SU-DHL-6 (cell line): ENCODE measurements at regions not wholly inside any gene's neighbourhood (a gene's known extent, or its start where the extent isn't known, plus 50 kb on each side); places are given as distances from the start of the nearest gene placed in this dataset.

Experiments
- H2AFZ ChIP-seq: fragments of 200-600 bp; sonication (generic); 2 replicates; pipeline ENCODE4 v1.6.1; 2014; ENCODE audit warnings: low read depth, mild to moderate bottlenecking, moderate library complexity, mixed read lengths, antibody characterized with exemption, low read length; ENCODE audit not compliant: severe bottlenecking
- H3F3A ChIP-seq: fragments of 200-600 bp; shearing (Covaris generic); 2 replicates; pipeline ENCODE4 v1.6.0; 2016; ENCODE audit warnings: antibody characterized with exemption, mild to moderate bottlenecking; ENCODE audit not compliant: insufficient read depth
- H3K27ac ChIP-seq: fragments of 200-600 bp; sonication (generic); 2 replicates; pipeline ENCODE4 v1.5.1; 2016; ENCODE audit warnings: low read depth, mild to moderate bottlenecking, low read length, moderate library complexity, mixed read lengths
- H3K27me3 ChIP-seq: fragments of 200-600 bp; sonication (generic), shearing (Covaris generic); 2 replicates; pipeline ENCODE4 v1.6.0; 2014; ENCODE audit warnings: mild to moderate bottlenecking, low read length
- H3K36me3 ChIP-seq: fragments of 200-600 bp; sonication (generic); 2 replicates; pipeline ENCODE4 v1.6.1; 2014; ENCODE audit warnings: mild to moderate bottlenecking, low read length, mixed read lengths
- H3K4me2 ChIP-seq: fragments of 300-600, 200-600 bp; shearing (Covaris generic), sonication (generic); 2 replicates; pipeline ENCODE4 v1.6.0; 2014; ENCODE audit warnings: low read length, low read depth, mild to moderate bottlenecking; ENCODE audit not compliant: poor library complexity, severe bottlenecking
- H3K4me3 ChIP-seq: fragments of 200-600 bp; sonication (generic); 2 replicates; pipeline ENCODE4 v1.5.1; 2014; ENCODE audit warnings: antibody characterized with exemption, low read length, mild to moderate bottlenecking, mixed read lengths; ENCODE audit not compliant: insufficient read depth, poor library complexity, severe bottlenecking
- H3K79me2 ChIP-seq: fragments of 200-600 bp; sonication (generic); 2 replicates; pipeline ENCODE4 v1.6.1; 2014; ENCODE audit warnings: mild to moderate bottlenecking, low read length, moderate library complexity; ENCODE audit not compliant: insufficient read depth
- H3K9ac ChIP-seq: fragments of 200-600 bp; sonication (generic); 2 replicates; pipeline ENCODE4 v1.7.0; 2014; ENCODE audit warnings: mild to moderate bottlenecking, low read length
- H3K9me2 ChIP-seq: fragments of 200-600 bp; sonication (generic); replicated peaks from 2 replicates; pipeline ENCODE4 v1.6.1; 2014; ENCODE audit warnings: low read length; ENCODE audit not compliant: insufficient read depth
- H3K9me3 ChIP-seq: fragments of 200-600 bp; sonication (generic); 2 replicates; pipeline ENCODE4 v1.6.1; 2014; ENCODE audit warnings: low read length, mixed read lengths; ENCODE audit not compliant: insufficient read depth
- H4K20me1 ChIP-seq: fragments of 200-600 bp; sonication (generic); 2 replicates; pipeline ENCODE4 v1.6.1; 2014; ENCODE audit warnings: low read depth, mild to moderate bottlenecking, antibody characterized with exemption, low read length, moderate library complexity, mixed read lengths
- EZH2phosphoT487 ChIP-seq: fragments of 200-600 bp; sonication (generic), shearing (Covaris generic); conservative IDR thresholded peaks from 2 replicates; pipeline ENCODE4 v1.6.1; 2018; ENCODE audit warnings: mild to moderate bottlenecking, antibody characterized with exemption, low read length, moderate library complexity, mixed read lengths
- TF ChIP-seq, protein P1 (sequence below): fragments of 200-600 bp; sonication (generic); IDR thresholded peaks from one replicate; pipeline ENCODE4 v1.5.1; 2017; ENCODE audit warnings: antibody characterized with exemption, mild to moderate bottlenecking, low read length, moderate library complexity; ENCODE audit not compliant: insufficient read depth, poor library complexity, severe bottlenecking

DNA sequence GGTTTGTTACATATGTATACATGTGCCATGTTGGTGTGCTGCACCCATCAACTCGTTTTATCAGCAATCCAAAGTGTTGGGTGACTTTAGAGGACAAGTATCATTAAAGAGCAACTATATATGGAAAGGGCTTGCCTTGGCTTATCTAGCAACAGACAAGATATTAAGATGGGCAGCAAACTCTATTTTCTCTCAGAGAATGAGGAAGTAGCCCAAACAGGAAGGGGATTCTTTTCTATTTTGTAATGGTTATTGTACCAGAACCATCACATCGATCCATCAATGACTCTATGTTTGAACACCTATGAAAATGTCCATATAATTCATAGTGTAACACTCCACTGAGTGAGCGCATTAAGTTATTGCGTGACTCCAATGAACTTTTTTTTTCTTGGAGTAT, 260.1 kb upstream of the SLC24A2 start:
- Histone ChIP-seq H3K9me3 (no peaks in the 10 kb centered on the region), H3K9ac (no peak overlapping the region), H3K4me3 (no peak overlapping the region), H4K20me1 (no peaks in the 10 kb centered on the region), H3K79me2 (no peaks in the 10 kb centered on the region), H3K36me3 (no peaks in the 10 kb centered on the region), H3K27ac (no peak overlapping the region), H3K27me3 (no peaks in the 10 kb centered on the region), H3K4me2 (no peak overlapping the region), H2AFZ (no peak overlapping the region), H3K9me2 (no peaks in the 10 kb centered on the region), H3F3A (no peaks in the 10 kb centered on the region)
- TF ChIP-seq, protein P1, sequence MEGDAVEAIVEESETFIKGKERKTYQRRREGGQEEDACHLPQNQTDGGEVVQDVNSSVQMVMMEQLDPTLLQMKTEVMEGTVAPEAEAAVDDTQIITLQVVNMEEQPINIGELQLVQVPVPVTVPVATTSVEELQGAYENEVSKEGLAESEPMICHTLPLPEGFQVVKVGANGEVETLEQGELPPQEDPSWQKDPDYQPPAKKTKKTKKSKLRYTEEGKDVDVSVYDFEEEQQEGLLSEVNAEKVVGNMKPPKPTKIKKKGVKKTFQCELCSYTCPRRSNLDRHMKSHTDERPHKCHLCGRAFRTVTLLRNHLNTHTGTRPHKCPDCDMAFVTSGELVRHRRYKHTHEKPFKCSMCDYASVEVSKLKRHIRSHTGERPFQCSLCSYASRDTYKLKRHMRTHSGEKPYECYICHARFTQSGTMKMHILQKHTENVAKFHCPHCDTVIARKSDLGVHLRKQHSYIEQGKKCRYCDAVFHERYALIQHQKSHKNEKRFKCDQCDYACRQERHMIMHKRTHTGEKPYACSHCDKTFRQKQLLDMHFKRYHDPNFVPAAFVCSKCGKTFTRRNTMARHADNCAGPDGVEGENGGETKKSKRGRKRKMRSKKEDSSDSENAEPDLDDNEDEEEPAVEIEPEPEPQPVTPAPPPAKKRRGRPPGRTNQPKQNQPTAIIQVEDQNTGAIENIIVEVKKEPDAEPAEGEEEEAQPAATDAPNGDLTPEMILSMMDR, result no peak
- TF ChIP-seq EZH2phosphoT487, result no peak

DNA sequence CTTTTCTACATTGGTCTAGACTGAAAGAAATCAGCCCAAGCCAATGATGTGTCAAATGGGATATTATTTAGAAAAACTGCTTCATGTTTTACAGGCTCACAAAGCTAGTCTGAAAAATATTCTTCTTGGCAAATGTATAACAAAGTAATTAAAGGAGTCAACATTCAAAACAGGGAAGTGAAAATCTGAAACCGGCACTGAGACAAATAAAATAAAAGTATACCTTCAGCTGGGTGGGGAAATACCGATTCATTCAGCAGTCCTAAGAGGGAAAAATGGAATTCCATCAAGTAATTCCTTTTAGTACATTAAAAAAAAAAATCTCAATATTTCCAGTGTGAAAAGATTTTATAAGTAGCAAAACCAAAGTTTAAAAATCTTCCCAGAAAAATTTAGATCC, 259.6 kb upstream of the SLC24A2 start:
- H3K9me3 ChIP-seq, result no peaks in the 10 kb centered on the region
- no peaks in the 10 kb centered on the region for H3K27me3 ChIP-seq
- no peak overlapping the region for H3K27ac ChIP-seq
- H3K36me3 ChIP-seq, result no peaks in the 10 kb centered on the region
- no peak overlapping the region for H3K4me2 ChIP-seq
- no peaks in the 10 kb centered on the region for H3K79me2 ChIP-seq
- no peak overlapping the region for H3K9ac ChIP-seq
- no peaks in the 10 kb centered on the region for H3F3A ChIP-seq
- H2AFZ ChIP-seq, result no peak overlapping the region
- no peaks in the 10 kb centered on the region for H3K9me2 ChIP-seq
- TF ChIP-seq, protein P1, result no peak
- TF ChIP-seq EZH2phosphoT487, result no peak
- no peaks in the 10 kb centered on the region for H4K20me1 ChIP-seq
- no peak overlapping the region for H3K4me3 ChIP-seq

GRCh38 chr9:20044686-20045085, 255.8 kb upstream of the SLC24A2 start:
- no peak overlapping the region for H2AFZ ChIP-seq
- H3K9me2 ChIP-seq, result no peaks in the 10 kb centered on the region
- H3K27ac ChIP-seq, result no peak overlapping the region
- TF ChIP-seq, protein P1, result no peak
- no peak for TF ChIP-seq EZH2phosphoT487
- H3K79me2 ChIP-seq, result no peaks in the 10 kb centered on the region
- H3K9me3 ChIP-seq, result no peaks in the 10 kb centered on the region
- no peak overlapping the region for H3K4me3 ChIP-seq
- H3K36me3 ChIP-seq, result no peaks in the 10 kb centered on the region
- no peaks in the 10 kb centered on the region for H4K20me1 ChIP-seq
- no peak overlapping the region for H3K9ac ChIP-seq
- H3F3A ChIP-seq, result no peaks in the 10 kb centered on the region
- no peak overlapping the region for H3K4me2 ChIP-seq
- H3K27me3 ChIP-seq, result no peaks in the 10 kb centered on the region

GRCh38 chr9:20043461-20043860, 254.6 kb upstream of the SLC24A2 start:
- no peaks in the 10 kb centered on the region for H3K27me3 ChIP-seq
- no peak overlapping the region for H3K9ac ChIP-seq
- TF ChIP-seq, protein P1, result no peak
- TF ChIP-seq EZH2phosphoT487, result no peak
- H2AFZ ChIP-seq, result no peak overlapping the region
- no peaks in the 10 kb centered on the region for H3F3A ChIP-seq
- no peaks in the 10 kb centered on the region for H3K9me2 ChIP-seq
- no peak overlapping the region for H3K27ac ChIP-seq
- H3K79me2 ChIP-seq, result no peaks in the 10 kb centered on the region
- H3K36me3 ChIP-seq, result no peaks in the 10 kb centered on the region
- H4K20me1 ChIP-seq, result no peaks in the 10 kb centered on the region
- H3K4me2 ChIP-seq, result no peak overlapping the region
- no peaks in the 10 kb centered on the region for H3K9me3 ChIP-seq
- H3K4me3 ChIP-seq, result no peak overlapping the region
